Large intestine (tissue), 3 donors: ENCODE measurements at regions not wholly inside any gene's neighbourhood (a gene's known extent, or its start where the extent isn't known, plus 50 kb on each side); places are given as distances from the start of the nearest gene placed in this dataset.

ENCODE experiments used
- DNase-seq, 2 donors: peaks; one replicate each; pipeline versions ENCODE4 v3.0.0 to v3.0.0-alpha.2; 2013
- H3K27ac ChIP-seq: one replicate; pipeline ENCODE4 v1.5.1; 2013; ENCODE audit warnings: low read length
- H3K27me3 ChIP-seq: 2 replicates; pipeline ENCODE4 v1.6.1; 2013; ENCODE audit warnings: low read length; ENCODE audit not compliant: control insufficient read depth, insufficient read depth
- H3K36me3 ChIP-seq: 2 replicates; pipeline ENCODE4 v1.6.1; 2013; ENCODE audit warnings: low read length; ENCODE audit not compliant: control insufficient read depth, insufficient read depth
- H3K4me1 ChIP-seq: one replicate; pipeline ENCODE4 v1.6.1; 2013; ENCODE audit warnings: low read length; ENCODE audit not compliant: control insufficient read depth, insufficient read depth
- H3K4me3 ChIP-seq: one replicate; pipeline ENCODE4 v1.5.1; 2013; ENCODE audit warnings: low read length
- H3K9me3 ChIP-seq: one replicate; pipeline ENCODE4 v1.6.1; 2013; ENCODE audit warnings: mild to moderate bottlenecking, low read depth, low read length, moderate library complexity; ENCODE audit not compliant: control insufficient read depth
- WGBS: methylation state at CpG from one replicate; pipeline ENCODE4 v1.1.5; 2013; ENCODE audit warnings: low lambda C conversion rate; ENCODE audit not compliant: insufficient coverage; 5-methylcytosine and 5-hydroxymethylcytosine counted together

DNA sequence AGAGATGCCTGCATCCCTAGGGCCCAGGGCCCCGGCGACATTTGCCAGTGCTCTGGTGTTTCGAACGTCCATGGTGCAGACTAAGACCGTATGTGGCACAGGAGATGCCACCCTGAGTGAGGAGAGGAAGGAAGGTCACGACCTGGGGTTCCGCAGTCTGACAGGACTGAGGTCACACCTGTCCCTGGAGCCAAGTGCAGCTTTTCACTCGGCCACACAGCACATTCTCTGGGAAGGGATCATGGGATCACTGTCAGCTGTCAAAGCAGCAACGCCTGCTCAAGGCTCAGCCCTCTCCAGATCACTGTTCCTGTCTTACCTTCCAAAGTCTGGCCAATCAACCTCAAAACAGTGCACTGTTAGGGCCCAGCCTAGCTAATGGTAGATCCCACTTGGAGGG lies 243.6 kb downstream of the SIPA1L2 start:
- DNase-seq, result no peak
- Histone ChIP-seq H3K27me3 (no peaks in the 10 kb centered on the region), H3K4me1 (no peaks in the 10 kb centered on the region), H3K4me3 (no peak overlapping the region), H3K9me3 (no peaks in the 10 kb centered on the region), H3K27ac (no peak overlapping the region), H3K36me3 (no peaks in the 10 kb centered on the region)
- no CpG with 5 or more reads among the region's 9 CpGs for WGBS

DNA sequence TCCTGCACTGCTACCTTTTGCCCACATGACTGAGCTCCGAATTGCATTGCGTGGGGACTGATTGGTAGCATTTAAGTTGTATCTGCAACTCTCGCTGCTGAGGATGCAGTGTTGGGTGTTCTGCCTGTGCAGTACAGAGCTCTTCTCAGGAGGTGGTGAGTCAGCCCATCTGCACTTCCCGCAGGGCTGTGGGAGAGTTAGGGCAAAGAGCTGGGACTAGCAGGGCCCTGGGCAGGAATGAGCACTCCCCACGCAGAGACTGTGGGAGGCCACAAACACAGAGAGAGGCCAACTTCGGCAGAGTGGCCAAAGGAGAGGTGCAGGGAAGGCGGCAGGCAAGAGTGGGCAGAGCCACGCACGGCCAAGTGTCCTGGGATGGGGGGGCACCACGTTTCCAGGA lies 244.7 kb downstream of the SIPA1L2 start:
- no peak overlapping the region for H3K4me3 ChIP-seq
- WGBS, result 100% methylated on average over 1 of the region's 10 CpGs
- no peaks in the 10 kb centered on the region for H3K4me1 ChIP-seq
- no peaks in the 10 kb centered on the region for H3K9me3 ChIP-seq
- H3K27me3 ChIP-seq, result no peaks in the 10 kb centered on the region
- no peaks in the 10 kb centered on the region for H3K36me3 ChIP-seq
- DNase-seq, result no peak
- H3K27ac ChIP-seq, result no peak overlapping the region

DNA sequence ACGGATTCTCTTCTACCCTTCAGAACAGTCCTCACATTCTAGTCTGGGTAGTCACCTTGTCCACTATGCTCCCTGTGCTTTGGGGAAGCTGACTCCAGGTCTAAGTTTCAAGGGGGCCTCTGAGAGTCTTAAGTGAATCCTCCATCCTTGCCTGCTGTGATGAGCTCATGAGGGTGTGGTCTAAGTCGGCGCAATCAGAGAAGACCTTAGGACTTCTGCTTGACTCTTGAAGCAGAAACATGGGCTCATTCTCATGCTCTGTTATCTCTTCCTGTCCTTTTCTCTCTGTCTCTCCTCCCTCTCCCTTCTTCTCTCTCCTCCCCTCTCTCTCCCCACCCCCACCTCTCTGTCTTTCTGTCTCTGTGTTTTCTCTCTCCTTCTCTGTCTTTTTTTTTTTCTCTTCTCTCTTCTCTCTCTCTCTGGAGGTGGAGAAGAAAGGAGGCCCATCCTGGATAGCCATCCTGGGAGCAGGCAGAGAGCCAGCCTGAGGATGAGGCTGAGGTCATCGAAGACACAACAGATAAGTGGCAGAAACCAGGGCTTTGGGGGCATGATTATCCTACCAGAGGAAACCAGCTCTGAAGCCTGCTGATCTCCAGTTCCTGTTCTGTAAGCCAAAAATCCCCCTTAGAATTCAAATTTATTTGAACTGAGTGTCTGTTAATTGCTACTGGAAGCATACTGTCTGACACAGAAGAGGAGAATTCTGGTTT lies 245.6 kb downstream of the SIPA1L2 start:
- no peak for DNase-seq
- WGBS, result no CpG with 5 or more reads among the region's 4 CpGs
- Histone ChIP-seq H3K36me3 (no peaks in the 10 kb centered on the region), H3K4me1 (no peaks in the 10 kb centered on the region), H3K4me3 (no peak overlapping the region), H3K27ac (no peak overlapping the region), H3K27me3 (no peaks in the 10 kb centered on the region), H3K9me3 (no peaks in the 10 kb centered on the region)

DNA sequence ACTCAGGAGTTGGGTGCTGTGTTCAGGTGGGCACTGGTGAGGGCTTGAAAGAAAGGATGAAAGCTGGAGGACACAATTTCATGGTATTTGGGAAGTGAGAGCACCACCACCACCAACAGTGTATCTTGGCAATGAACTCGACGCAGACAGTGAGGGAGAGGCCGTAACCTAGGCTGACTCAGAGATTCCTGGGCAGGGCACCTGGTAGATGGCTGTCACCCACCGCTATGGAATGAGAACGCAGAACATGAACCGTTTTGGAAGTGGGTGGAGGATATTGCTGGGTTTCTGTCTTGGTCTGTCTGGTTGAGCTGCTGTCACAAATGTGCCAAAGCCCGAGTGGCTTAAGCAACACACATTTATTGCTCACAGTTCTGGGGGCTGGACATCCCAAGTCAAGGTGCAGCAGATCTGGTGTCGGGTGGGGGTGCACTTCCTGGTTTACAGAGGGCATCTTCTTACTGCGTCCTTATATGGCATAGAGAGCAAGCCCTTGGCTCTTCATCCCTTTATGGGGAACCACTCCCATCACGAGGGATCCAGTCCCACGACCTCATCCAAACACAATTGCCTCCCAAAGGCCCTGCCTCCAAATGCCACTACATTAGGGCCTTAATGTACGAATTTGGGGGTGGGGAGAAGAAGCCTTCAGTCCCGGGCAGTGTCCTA lies 246.3 kb downstream of the SIPA1L2 start:
- H3K36me3 ChIP-seq, result no peaks in the 10 kb centered on the region
- DNase-seq, result no peak
- H3K27ac ChIP-seq, result no peak overlapping the region
- H3K27me3 ChIP-seq, result no peaks in the 10 kb centered on the region
- no peaks in the 10 kb centered on the region for H3K9me3 ChIP-seq
- no CpG with 5 or more reads among the region's 13 CpGs for WGBS
- no peak overlapping the region for H3K4me3 ChIP-seq
- no peaks in the 10 kb centered on the region for H3K4me1 ChIP-seq

DNA sequence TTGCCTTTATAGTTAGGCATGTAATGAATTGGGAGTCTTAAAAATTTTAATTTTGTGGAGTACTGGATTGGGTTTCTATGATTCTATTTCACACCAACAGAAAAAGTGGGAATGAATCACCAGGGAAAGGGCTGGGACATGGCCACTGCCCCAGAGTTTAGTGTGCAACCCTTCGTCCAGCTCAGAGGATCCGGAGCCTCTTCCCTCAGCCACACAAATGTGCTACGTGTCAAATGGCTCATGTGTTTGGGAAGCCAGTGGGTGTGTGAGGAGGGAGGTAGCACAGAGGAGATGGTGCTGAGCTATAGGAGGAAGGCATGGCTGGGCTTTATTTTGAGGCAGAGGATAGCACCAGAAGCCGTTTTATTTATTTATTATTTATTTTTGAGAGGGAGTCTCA lies 247.3 kb downstream of the SIPA1L2 start:
- Histone ChIP-seq H3K27ac (no peak overlapping the region), H3K27me3 (no peaks in the 10 kb centered on the region), H3K9me3 (no peaks in the 10 kb centered on the region), H3K36me3 (no peaks in the 10 kb centered on the region), H3K4me3 (no peak overlapping the region), H3K4me1 (no peaks in the 10 kb centered on the region)
- DNase-seq, result no peak
- WGBS, result no CpG with 5 or more reads among the region's 4 CpGs

DNA sequence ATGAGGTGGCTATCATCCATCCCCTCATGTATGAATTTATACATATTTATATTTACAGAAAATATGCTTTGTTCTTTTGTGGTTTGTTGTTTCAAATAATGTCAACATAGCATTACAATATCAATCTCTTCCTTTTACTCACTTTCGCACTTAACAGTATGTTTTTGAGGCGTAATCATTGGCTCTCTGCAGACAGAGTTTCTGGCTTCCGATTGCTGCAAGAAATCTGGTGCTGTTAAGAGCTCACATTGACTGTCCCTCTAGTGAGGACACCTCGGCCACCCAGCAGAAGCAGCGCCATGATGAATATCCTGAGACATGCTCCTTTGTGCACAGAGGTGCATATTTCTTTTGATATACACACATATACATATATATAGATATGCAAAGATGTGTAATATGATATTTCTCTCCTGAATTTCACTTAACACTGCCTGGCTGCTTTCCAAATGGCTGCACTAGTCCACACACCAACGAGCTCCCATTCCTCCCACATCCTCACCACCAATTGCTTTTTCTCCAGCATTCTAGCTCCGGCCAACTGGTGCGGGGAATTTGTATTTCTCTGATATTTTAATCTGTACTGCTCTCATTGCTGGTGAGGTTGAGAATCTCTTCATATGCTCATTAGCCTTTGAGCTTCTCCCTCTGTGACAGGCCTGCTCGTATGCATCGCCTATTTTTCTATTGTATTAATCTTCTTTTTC lies 248.4 kb downstream of the SIPA1L2 start:
- H3K27me3 ChIP-seq, result no peaks in the 10 kb centered on the region
- no peak for DNase-seq
- no peak overlapping the region for H3K27ac ChIP-seq
- WGBS, result 78% methylated on average over 2 of the region's 10 CpGs
- H3K36me3 ChIP-seq, result no peaks in the 10 kb centered on the region
- H3K9me3 ChIP-seq, result no peaks in the 10 kb centered on the region
- H3K4me3 ChIP-seq, result no peak overlapping the region
- no peaks in the 10 kb centered on the region for H3K4me1 ChIP-seq

DNA sequence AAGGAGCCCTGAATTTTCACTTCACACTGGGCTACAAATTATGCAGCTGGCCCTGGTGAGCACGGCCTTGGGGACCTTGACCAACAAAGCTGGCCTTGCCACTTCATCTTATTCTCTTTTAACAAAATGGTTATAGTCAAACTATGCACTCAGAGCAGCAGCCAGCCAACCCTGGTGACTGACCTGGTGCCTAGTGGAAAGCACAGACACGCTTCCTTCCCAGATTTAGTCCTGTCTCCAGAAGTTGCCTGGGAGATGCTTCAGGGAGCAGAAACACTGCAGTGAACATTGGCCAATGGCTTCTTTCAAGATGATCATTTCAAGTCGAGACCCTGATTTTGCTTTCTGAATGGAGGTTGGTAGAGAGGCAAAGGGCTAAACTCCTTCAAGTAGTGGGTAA lies 249.3 kb downstream of the SIPA1L2 start:
- H3K27ac ChIP-seq, result no peak overlapping the region
- DNase-seq, result no peak
- 100% methylated on average over 1 of the region's 3 CpGs for WGBS
- H3K4me1 ChIP-seq, result no peaks in the 10 kb centered on the region
- H3K36me3 ChIP-seq, result no peaks in the 10 kb centered on the region
- H3K9me3 ChIP-seq, result no peaks in the 10 kb centered on the region
- no peaks in the 10 kb centered on the region for H3K27me3 ChIP-seq
- no peak overlapping the region for H3K4me3 ChIP-seq

DNA sequence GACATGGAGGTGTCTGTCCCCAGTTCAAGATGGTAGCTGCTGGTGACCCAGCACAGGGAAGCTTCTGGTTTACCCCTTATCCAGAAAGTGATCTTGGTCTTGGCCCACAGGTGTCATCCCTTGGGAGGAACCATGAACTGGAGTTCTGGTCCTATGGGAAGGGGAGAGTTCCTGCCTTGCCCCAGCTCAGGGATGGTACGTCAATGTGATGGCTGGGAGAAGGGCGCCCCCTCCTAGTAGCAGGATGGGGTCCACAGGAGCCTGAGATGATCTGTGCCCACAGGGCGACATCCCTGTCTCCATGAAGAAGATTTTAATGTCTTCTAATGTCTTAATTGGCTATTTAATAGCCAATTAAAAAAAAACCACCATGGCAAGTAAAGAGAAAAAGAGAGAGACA lies 249.8 kb downstream of the SIPA1L2 start:
- Histone ChIP-seq H3K27me3 (no peaks in the 10 kb centered on the region), H3K9me3 (no peaks in the 10 kb centered on the region), H3K27ac (no peak overlapping the region), H3K4me1 (no peaks in the 10 kb centered on the region), H3K36me3 (no peaks in the 10 kb centered on the region), H3K4me3 (no peak overlapping the region)
- no peak for DNase-seq
- WGBS, result 70% methylated on average over 2 of the region's 3 CpGs

DNA sequence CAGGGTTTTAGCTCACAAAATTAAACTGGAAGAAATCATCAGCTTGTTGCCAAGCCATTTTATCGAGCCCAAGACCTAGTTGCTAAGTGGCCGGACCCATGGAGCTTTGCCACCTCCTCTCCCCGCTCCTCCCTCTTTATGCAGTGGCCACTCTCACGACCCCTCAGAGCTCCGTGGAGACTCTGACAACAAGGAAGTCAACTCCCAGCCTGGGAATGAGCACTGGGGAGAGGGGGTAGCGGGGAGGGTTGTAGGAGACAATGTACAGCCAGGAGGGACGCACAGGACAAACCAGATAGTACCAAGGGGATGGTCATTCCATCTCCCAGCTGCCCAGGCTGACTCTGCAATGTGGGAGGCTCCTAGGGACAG lies 250.9 kb downstream of the SIPA1L2 start:
- no peak overlapping the region for H3K27ac ChIP-seq

DNA sequence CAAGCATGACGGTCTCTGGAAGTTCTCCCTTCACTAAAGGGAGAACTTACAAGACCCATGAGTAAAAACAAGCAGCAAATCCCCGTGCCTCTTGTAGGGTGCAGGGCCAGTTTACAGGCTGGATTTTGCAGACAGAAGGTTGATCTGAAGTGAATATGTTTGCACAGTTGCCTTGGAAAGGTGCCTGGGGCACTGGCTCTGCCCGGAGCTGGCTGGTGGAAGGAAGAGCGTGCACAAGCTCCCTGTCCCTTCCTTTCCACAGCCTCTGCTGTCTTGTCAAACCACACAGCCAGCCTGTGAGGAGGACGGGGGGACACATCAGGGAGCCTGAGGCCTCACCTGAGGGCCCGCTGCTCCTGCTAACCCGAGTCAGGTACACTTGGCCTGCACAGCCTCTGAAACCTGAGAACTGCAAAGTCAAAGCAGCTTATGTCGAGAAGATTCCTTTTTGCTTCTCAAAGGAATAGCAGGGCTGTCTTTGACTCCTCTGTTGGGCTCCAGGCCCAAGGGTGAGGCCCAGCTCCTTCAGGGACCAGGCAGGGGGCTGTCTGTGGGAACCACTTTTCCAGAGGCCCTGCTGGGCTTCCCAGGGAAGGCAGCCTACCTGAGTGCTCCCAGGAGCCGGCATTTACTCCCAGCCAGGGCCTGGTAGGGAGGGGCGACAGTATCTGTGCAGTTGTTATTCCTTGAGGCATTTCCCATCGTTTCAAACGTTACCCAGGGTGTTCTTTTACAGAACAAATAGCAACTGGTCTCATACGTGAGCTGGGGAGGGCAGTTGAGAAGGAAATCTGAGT lies 251.5 kb downstream of the SIPA1L2 start:
- H3K4me3 ChIP-seq, result no peak overlapping the region
- H3K27me3 ChIP-seq, result no peaks in the 10 kb centered on the region
- H3K9me3 ChIP-seq, result no peaks in the 10 kb centered on the region
- H3K36me3 ChIP-seq, result no peaks in the 10 kb centered on the region
- no peaks in the 10 kb centered on the region for H3K4me1 ChIP-seq
- H3K27ac ChIP-seq, result no peak overlapping the region
- DNase-seq, result no peak
- WGBS, result 80% methylated on average over 2 of the region's 13 CpGs

More for the DNA sequence above, 250.9 kb downstream of the SIPA1L2 start:
- Histone ChIP-seq H3K36me3 (no peaks in the 10 kb centered on the region), H3K4me3 (no peak overlapping the region), H3K4me1 (no peaks in the 10 kb centered on the region), H3K9me3 (no peaks in the 10 kb centered on the region), H3K27me3 (no peaks in the 10 kb centered on the region)
- no peak for DNase-seq
- WGBS, result 100% methylated on average over 1 of the region's 7 CpGs
